ENCODE measurements at regions not wholly inside any gene's neighbourhood (a gene's known extent, or its start where the extent isn't known, plus 50 kb on each side); places are given as distances from the start of the nearest gene placed in this dataset.

DNA sequence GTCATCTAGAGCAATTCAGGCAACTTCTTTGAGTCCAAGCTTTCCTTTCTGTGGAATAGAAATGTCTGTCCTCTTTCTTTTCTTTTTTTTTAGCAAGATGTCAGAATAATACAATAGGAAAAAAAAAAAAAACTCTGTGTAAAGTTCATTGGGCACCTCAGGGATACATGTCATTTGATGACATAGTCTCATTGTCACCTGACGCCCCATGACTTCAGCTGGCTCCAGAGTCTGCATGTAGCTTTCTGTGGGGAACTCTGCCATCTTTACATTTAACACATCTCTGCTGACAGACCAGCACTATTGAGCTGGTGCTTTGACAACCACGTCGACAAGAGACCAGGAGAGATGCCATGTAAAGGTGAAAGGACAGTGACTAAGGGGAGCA, 172.5 kb upstream of the KLF7 start:
- TF ChIP-seq, protein P1, sequence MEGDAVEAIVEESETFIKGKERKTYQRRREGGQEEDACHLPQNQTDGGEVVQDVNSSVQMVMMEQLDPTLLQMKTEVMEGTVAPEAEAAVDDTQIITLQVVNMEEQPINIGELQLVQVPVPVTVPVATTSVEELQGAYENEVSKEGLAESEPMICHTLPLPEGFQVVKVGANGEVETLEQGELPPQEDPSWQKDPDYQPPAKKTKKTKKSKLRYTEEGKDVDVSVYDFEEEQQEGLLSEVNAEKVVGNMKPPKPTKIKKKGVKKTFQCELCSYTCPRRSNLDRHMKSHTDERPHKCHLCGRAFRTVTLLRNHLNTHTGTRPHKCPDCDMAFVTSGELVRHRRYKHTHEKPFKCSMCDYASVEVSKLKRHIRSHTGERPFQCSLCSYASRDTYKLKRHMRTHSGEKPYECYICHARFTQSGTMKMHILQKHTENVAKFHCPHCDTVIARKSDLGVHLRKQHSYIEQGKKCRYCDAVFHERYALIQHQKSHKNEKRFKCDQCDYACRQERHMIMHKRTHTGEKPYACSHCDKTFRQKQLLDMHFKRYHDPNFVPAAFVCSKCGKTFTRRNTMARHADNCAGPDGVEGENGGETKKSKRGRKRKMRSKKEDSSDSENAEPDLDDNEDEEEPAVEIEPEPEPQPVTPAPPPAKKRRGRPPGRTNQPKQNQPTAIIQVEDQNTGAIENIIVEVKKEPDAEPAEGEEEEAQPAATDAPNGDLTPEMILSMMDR (IDR thresholded peaks at IDR 0.05): no peak
- no peak for TF ChIP-seq POLR2A (IDR thresholded peaks at IDR 0.05)

Measured in uterus (tissue), 2 donors.